Endothelial cell of umbilical vein (primary cell): ENCODE measurements at regions not wholly inside any gene's neighbourhood (a gene's known extent, or its start where the extent isn't known, plus 50 kb on each side); places are given as distances from the start of the nearest gene placed in this dataset.

Experiments
- BruUV-seq: library from RNA; stranded (reverse); fragments of 400-500 nt; replicated peaks from 2 replicates; lab custom pipeline; 2021; lab: Mats Ljungman, UMichigan
- CTCF ChIA-PET: fragments of 300-600, 350-600 bp; sonication (Branson Sonifier 250); formaldehyde crosslinking; loops from one replicate; lab custom pipeline; 2021; ENCODE audit warnings: antibody characterized with exemption, inconsistent platforms; lab: Charles Lee
- POLR2A ChIA-PET: fragments of 300-600, 350-600 bp; sonication (Branson Sonifier 250); formaldehyde crosslinking; loops from one replicate; lab custom pipeline; 2021; ENCODE audit warnings: antibody characterized with exemption, inconsistent platforms; lab: Charles Lee
- DNase-seq: peaks from one replicate; pipeline ENCODE4 v3.0.0-alpha.2; 2011; ENCODE audit warnings: low read depth, low spot score
- FAIRE-seq: peaks from 2 replicates; lab custom pipeline; 2011; peaks lifted over from hg19 to GRCh38; lab: Jason Lieb, UNC
- H2AFZ ChIP-seq: 2 replicates; pipeline ENCODE4 v1.6.0; 2012; ENCODE audit warnings: low read depth, low read length, control low read depth, inconsistent platforms
- H3K27ac ChIP-seq: 2 replicates; pipeline ENCODE4 v1.5.1; 2011; ENCODE audit warnings: low read depth, mild to moderate bottlenecking, control low read depth, low read length, moderate library complexity; ENCODE audit not compliant: insufficient read depth
- H3K27me3 ChIP-seq, 2 experiments: 2 replicates each; pipeline versions ENCODE4 v1.6.0 to v1.6.1; 2011; ENCODE audit warnings: low read length in 2 of 2, mixed read lengths in 1 of 2; ENCODE audit not compliant: control insufficient read depth in 2 of 2, insufficient read depth in 2 of 2
- H3K36me3 ChIP-seq, 2 experiments: 2 replicates in 1 of 2; 3 replicates in 1 of 2; pipeline ENCODE4 v1.5.1; 2011; ENCODE audit warnings: low read length in 2 of 2, mild to moderate bottlenecking in 1 of 2, moderate library complexity in 1 of 2; ENCODE audit not compliant: control insufficient read depth in 2 of 2, insufficient read depth in 2 of 2; ENCODE audit errors: extremely low read depth in 1 of 2
- H3K4me1 ChIP-seq: 3 replicates; pipeline ENCODE4 v1.5.1; 2011; ENCODE audit warnings: mild to moderate bottlenecking, low read length; ENCODE audit not compliant: control insufficient read depth, insufficient read depth; ENCODE audit errors: extremely low read depth
- H3K4me2 ChIP-seq: 2 replicates; pipeline ENCODE4 v1.6.1; 2011; ENCODE audit warnings: low read length, control low read depth, mixed read lengths; ENCODE audit not compliant: insufficient read depth
- H3K4me3 ChIP-seq, 3 experiments: fragments of 200-600 bp in 1 of 3; sonication (generic), shearing (Covaris generic) in 1 of 3; replicated peaks in 1 of 3; 2 replicates each; pipeline ENCODE4 v1.5.1; 2011 to 2016; ENCODE audit warnings: control low read depth in 3 of 3, low read length in 3 of 3, mild to moderate bottlenecking in 2 of 3, inconsistent platforms in 1 of 3, low read depth in 1 of 3, moderate library complexity in 1 of 3; ENCODE audit not compliant: insufficient read depth in 1 of 3
- H3K79me2 ChIP-seq: 2 replicates; pipeline ENCODE4 v1.6.0; 2012; ENCODE audit warnings: low read length, inconsistent platforms; ENCODE audit not compliant: control insufficient read depth, insufficient read depth
- H3K9ac ChIP-seq: replicated peaks from 2 replicates; pipeline ENCODE3; 2011; ENCODE audit warnings: low read length, control low read depth; ENCODE audit not compliant: insufficient read depth; ENCODE audit errors: extremely low read depth
- H3K9me1 ChIP-seq: replicated peaks from 3 replicates; pipeline ENCODE4 v1.6.0; 2011; ENCODE audit warnings: mild to moderate bottlenecking, low read length; ENCODE audit not compliant: control insufficient read depth, insufficient read depth; ENCODE audit errors: extremely low read depth
- H3K9me3 ChIP-seq: replicated peaks from 2 replicates; pipeline ENCODE4 v1.5.1; 2012; ENCODE audit warnings: low read length, inconsistent platforms; ENCODE audit not compliant: control insufficient read depth, insufficient read depth
- H4K20me1 ChIP-seq: replicated peaks from 2 replicates; pipeline ENCODE3; 2011; ENCODE audit warnings: mild to moderate bottlenecking, low read length; ENCODE audit not compliant: control insufficient read depth, insufficient read depth; ENCODE audit errors: extremely low read depth
- EZH2 ChIP-seq: IDR thresholded peaks from 2 replicates; pipeline ENCODE4 v1.6.1; 2012; ENCODE audit warnings: borderline replicate concordance, low read depth, mild to moderate bottlenecking, moderate library complexity, low read length, inconsistent platforms; ENCODE audit not compliant: severe bottlenecking
- FOS ChIP-seq: IDR thresholded peaks from 2 replicates; pipeline ENCODE4 v1.6.1; 2011; ENCODE audit warnings: mild to moderate bottlenecking, low read length, moderate library complexity, borderline replicate concordance; ENCODE audit not compliant: insufficient read depth
- GATA2 ChIP-seq: IDR thresholded peaks from 2 replicates; pipeline ENCODE4 v1.7.0; 2011; ENCODE audit warnings: low read depth, mild to moderate bottlenecking, moderate library complexity, mixed read lengths, low read length; ENCODE audit not compliant: insufficient read length, insufficient read depth
- JUN ChIP-seq: IDR thresholded peaks from 2 replicates; pipeline ENCODE4 v1.6.1; 2011; ENCODE audit warnings: borderline replicate concordance, low read depth; ENCODE audit not compliant: insufficient read length, insufficient read depth
- MYC ChIP-seq: IDR thresholded peaks from one replicate; pipeline ENCODE4 v1.6.1; 2011; ENCODE audit warnings: mild to moderate bottlenecking, low read depth, low read length
- POLR2A ChIP-seq: IDR thresholded peaks from 2 replicates; pipeline ENCODE4 v1.6.1; 2012; ENCODE audit warnings: low read depth, mild to moderate bottlenecking, control low read depth, low read length
- POLR2AphosphoS5 ChIP-seq: IDR thresholded peaks from 2 replicates; pipeline ENCODE4 v1.6.1; 2012; ENCODE audit warnings: low read depth, mild to moderate bottlenecking, control low read depth, low read length, moderate library complexity; ENCODE audit not compliant: insufficient read depth
- dilution Hi-C: fragments of 300-500 bp; cut with MboI; formaldehyde crosslinking; loops from one replicate; pipeline ENCODE4 v1.15.0; 2019; ENCODE audit warnings: low sequenced_read_pairs; ENCODE audit not compliant: extremely low pct_ligation_motif_present
- intact Hi-C: fragments of 100-400 bp; cut with micrococcal nuclease; formaldehyde crosslinking; loops from one replicate; pipeline ENCODE4 v1.10.0; 2022
- TF ChIP-seq, protein P1 (sequence below): IDR thresholded peaks from 2 replicates; pipeline ENCODE4 v1.6.1; 2011; ENCODE audit not compliant: insufficient read depth, insufficient read length
- TF ChIP-seq, protein P2 (sequence below), 2 donors: IDR thresholded peaks; 1 replicate in 1 of 2; 2 replicates in 1 of 2; pipeline ENCODE4 v1.5.1; 2011; ENCODE audit warnings: low read length in 2 of 2, mild to moderate bottlenecking in 2 of 2, moderate library complexity in 2 of 2, control low read depth in 1 of 2, inconsistent platforms in 1 of 2, low read depth in 1 of 2; ENCODE audit not compliant: insufficient read depth in 1 of 2; ENCODE audit errors: extremely low read depth in 1 of 2

DNA sequence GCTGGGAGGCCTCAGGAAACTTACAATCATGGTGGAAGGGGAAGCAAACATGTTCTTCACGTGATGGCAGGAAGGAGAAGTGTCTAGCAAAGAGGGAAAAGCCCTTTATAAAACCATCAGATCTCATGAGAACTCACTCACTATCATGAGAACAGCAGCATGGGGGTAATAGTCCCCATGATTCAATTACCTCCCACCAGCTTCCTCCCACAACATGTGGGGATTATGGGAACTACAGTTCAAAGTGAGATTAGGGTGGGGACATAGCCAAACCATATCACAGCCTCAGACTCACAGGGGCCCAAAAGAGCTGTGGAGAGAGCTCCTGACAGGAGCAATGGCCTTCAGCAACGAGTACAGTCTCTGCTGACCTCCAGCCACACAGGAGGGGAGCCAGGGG lies 151.4 kb downstream of the GXYLT1 start:
- Histone ChIP-seq H3K9ac (no peak overlapping the region), H3K79me2 (no peaks in the 10 kb centered on the region), H4K20me1 (no peaks in the 10 kb centered on the region), H3K36me3 (no peaks in the 10 kb centered on the region), H3K9me1 (no peaks in the 10 kb centered on the region), H3K27me3 (no peaks in the 10 kb centered on the region), H3K9me3 (no peaks in the 10 kb centered on the region), H3K27ac (no peak overlapping the region), H2AFZ (no peak overlapping the region), H3K4me3 (no peak overlapping the region), H3K4me1 (no peaks in the 10 kb centered on the region), H3K4me2 (no peak overlapping the region)
- TF ChIP-seq POLR2A, result no peak
- TF ChIP-seq, protein P1, sequence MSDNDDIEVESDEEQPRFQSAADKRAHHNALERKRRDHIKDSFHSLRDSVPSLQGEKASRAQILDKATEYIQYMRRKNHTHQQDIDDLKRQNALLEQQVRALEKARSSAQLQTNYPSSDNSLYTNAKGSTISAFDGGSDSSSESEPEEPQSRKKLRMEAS, result no peak
- TF ChIP-seq POLR2AphosphoS5, result no peak
- no peak for TF ChIP-seq MYC
- TF ChIP-seq, protein P2, sequence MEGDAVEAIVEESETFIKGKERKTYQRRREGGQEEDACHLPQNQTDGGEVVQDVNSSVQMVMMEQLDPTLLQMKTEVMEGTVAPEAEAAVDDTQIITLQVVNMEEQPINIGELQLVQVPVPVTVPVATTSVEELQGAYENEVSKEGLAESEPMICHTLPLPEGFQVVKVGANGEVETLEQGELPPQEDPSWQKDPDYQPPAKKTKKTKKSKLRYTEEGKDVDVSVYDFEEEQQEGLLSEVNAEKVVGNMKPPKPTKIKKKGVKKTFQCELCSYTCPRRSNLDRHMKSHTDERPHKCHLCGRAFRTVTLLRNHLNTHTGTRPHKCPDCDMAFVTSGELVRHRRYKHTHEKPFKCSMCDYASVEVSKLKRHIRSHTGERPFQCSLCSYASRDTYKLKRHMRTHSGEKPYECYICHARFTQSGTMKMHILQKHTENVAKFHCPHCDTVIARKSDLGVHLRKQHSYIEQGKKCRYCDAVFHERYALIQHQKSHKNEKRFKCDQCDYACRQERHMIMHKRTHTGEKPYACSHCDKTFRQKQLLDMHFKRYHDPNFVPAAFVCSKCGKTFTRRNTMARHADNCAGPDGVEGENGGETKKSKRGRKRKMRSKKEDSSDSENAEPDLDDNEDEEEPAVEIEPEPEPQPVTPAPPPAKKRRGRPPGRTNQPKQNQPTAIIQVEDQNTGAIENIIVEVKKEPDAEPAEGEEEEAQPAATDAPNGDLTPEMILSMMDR (IDR thresholded peaks at IDR 0.05; ENCODE audit: extremely low read depth in 1 of 2, insufficient read depth in 1 of 2, low read depth in 1 of 2, low read length in 2 of 2), result no peak
- TF ChIP-seq FOS, result no peak
- TF ChIP-seq GATA2, result no peak
- no peak for TF ChIP-seq EZH2
- no peak for TF ChIP-seq JUN
- ChIA-PET POLR2A (no interaction called here), CTCF (interaction anchor here (1.6 to 2.6 kb wide), 3 partner anchors 10 to 25 kb away, joined by 4 to 8 read pairs (median 6); no protein-coding TSS in a partner anchor)
- no peak for DNase-seq
- intact Hi-C loops (no loop called here), dilution Hi-C loops (no loop called here)
- no TSS peak for BruUV-seq
- FAIRE-seq, result no peak
